ENCODE measurements at regions not wholly inside any gene's neighbourhood (a gene's known extent, or its start where the extent isn't known, plus 50 kb on each side); places are given as distances from the start of the nearest gene placed in this dataset.

DNA sequence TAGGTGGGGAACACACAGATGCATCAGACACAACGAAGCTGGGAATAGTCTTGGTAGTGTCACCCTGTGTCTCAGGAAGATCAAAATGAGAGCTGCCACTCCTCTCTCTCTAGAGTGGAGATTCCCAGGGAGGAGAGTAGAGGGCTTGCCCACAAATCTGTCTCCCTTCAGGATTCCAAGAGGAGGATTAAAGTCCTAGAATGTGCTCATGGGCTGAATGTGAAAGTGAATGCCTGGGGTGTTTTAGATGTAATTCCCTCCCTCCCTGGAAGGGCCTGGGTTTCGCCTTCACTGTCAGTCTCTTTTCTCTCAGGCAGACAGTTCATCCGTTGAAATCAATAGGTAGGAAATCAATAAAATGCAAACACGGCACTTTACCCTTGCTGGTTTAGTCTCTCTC, 282.6 kb upstream of the PPARGC1A start:
- no peak for DNase-seq (ENCODE audit: low read depth in 1 of 2, low spot score in 1 of 2)

DNA sequence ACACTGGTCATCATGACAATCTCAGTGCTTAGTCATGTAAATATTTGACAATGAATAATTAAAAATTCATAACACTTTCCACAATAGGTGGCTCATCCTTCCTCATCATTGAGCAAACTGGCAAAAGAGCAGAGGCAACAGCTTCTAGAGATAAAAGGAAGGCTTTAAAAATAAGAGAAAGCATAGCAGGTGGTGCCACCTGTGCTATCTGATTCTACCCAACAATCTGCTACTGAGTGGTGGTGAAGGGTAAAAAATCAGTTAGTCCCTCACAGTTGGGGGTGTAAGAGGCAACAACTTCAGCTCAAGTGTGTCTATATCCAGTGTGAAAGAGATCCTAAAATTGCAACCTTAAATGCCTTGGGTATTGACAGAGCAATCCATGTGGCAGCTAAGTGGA, 280.1 kb upstream of the PPARGC1A start:
- DNase-seq (ENCODE audit: low read depth in 1 of 2, low spot score in 1 of 2) = no peak

DNA sequence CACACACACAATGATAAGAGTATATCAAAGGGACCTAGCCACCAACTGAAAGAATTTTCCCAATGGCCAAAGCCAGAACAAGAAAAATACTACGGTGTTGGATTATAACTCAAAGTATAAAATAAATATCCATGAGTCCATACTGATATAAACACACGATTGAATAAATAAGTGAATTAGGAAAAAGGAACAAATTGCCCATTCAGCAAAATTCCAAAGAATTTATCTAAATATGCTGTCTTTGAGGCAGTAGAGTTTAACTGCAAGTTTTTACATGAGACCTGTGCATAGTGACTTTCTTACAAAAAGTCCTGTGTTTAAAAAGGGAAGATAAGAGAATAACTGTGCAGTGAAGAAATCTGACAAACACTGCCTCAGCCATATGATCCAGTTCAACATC, 278.8 kb upstream of the PPARGC1A start:
- no peak for DNase-seq (ENCODE audit: low read depth in 1 of 2, low spot score in 1 of 2)

DNA sequence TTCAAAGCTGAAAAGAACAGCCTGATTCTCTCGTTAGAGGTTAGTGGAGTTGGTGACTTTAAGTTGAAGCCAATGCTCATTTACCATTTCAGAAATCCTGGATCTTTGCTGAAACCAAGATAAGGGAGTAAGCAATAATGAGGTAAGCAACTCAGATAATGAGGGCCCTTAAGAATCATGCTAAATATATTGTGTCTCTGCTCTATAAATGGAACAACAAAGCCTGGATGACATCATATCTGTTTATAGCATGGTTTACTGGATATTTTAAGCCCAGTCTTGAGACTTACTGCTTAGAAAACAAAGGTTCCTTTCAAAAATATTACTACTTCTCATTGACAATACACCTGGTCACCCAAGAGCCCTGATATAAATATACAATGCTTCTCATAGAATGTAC, 276.7 kb upstream of the PPARGC1A start:
- no peak for DNase-seq (ENCODE audit: low read depth in 1 of 2, low spot score in 1 of 2)

DNA sequence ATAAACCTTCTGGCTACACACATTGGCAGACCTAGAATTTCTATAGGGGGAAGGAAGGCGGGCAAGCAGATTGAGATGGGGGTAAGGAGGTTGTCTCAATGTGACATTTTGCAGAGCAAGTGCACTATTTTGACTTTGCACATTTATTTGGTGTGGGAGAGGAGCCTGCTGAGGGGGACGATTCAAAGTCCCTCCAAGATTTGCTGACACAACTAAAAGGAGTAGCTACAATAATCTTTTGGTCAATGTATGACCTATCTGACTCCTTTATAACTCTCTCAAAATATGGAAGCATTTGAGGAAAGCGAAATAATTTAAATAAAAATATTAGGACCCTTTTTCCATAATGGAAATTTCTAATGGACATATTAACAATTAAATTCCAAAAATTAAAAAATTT, 274.9 kb upstream of the PPARGC1A start:
- DNase-seq (ENCODE audit: low read depth in 1 of 2, low spot score in 1 of 2) = no peak

DNA sequence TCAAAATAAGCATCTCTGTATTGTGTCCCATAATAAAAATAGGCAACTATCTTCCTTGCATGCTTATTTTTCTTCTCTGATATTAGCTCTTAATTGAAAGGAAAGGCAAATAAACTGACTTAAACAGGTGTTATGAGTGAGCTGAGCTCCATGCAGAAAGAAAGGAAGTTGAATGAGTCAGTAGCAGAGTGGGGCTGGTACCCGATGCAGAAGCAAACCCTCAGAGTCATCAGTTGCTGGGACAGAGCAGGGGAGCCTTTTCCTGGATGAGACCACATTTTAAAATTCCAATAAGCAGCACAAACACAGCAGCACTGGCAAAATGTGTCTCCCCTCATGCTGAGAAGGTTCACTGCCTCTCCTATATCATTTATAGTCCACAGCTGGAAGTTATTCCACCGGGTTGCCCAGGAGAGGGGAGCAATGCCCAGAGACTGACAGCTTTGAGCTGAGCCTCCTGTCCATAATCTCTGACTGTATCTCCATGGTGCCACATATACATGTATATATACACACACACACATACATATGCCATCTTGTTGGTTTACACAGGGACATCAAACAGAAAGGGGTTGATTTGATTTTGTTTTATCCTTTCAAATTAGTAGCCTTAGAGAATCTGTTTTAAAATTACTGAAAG, 274.3 kb upstream of the PPARGC1A start:
- DNase-seq (ENCODE audit: low read depth in 1 of 2, low spot score in 1 of 2) = no peak

DNA sequence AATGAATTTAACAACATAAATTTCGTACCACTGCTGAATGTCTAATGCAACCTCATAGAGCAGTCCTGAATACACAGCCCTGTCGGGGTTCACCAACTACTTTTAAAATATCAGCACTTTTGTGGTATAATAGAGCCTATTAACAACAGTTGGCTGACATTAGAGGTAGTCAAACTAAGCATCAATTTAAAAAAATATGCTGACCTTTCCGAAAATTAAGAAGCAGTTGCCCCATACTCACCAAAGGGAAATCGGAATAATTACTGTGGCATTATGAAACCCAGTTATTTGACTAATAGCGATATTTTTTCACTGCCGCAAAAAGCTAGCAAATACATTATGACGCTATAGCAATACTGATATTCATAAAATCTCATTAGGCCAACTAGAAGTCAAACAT, 273.5 kb upstream of the PPARGC1A start:
- no peak for DNase-seq (ENCODE audit: low read depth in 1 of 2, low spot score in 1 of 2)

DNA sequence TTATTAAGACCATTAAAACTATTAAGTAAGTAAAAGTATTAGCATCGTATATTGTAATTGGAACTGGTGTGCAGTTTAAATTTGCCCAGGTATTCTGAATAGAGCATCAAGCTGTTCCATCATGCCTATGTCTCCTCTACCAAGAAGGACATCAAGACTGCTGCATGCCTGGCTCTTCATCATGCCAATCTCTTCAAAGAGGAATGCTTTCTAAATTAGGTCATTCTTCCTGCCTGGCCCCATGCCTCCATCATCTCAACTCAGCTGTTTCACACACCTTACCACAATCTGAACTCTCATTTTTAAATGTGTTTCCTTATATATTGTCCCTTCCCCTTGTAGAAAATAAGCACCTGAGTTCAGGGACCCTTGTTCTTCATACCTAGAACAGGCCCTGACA, 270.5 kb upstream of the PPARGC1A start:
- no peak for DNase-seq (ENCODE audit: low read depth in 1 of 2, low spot score in 1 of 2)

DNA sequence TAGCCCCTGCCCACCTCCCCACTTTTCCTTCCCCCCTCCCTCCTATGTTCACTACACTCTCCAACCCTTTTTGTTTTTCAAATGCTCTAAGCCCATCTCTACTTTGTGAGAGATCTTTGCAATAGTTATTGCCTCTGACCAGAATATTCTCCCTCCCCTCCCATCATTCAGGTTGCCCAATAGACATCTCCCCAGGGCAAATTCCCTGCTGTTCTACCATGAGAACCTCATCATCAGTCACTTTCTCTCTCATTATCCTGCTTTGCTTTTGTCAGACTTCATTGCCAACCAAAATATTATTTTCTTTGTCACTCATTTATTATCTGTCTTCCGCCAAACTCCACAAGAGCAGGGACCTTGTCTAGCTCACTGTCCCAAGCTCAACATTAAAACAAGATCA, 268.2 kb upstream of the PPARGC1A start:
- DNase-seq (ENCODE audit: low read depth in 1 of 2, low spot score in 1 of 2) = no peak

DNA sequence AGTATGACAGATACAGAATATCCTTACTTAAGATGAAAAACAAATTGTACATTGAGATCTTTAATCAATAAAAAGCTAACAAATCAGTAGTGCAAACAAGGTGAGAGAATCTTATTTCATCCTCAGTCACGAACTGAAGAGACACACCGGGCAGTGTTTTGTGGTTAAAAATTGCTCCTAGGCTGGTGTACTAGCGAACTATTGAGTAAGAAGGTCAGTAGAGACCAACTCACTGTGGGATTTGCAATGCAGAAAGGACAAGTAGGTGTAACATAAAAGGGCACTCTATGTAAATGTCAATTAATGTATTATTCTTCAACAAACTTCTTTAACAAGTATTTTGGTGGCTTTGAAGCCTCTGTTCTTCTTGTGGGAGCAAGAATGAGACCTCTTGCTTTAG, 260.2 kb upstream of the PPARGC1A start:
- no peak for DNase-seq (ENCODE audit: low read depth in 1 of 2, low spot score in 1 of 2)

DNA sequence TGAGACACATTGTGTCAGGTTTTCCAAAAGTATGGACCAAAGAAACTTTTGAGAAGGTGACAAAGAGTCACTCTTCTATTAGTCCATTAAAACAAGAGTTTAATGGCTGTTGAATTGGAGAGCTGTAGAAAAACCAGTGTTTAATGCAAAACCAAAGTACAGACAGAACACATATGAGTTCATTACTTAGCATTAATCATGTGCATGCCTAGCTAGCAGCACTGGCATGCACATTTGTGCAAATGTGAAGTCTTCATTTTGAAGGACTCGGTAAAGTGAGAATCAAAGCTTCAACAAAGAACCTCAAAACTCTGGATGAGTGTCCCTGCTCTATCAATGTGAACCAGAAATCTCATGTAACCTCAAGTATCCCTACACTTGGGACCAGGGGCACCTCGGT, 256.3 kb upstream of the PPARGC1A start:
- no peak for DNase-seq (ENCODE audit: low read depth in 1 of 2, low spot score in 1 of 2)

DNA sequence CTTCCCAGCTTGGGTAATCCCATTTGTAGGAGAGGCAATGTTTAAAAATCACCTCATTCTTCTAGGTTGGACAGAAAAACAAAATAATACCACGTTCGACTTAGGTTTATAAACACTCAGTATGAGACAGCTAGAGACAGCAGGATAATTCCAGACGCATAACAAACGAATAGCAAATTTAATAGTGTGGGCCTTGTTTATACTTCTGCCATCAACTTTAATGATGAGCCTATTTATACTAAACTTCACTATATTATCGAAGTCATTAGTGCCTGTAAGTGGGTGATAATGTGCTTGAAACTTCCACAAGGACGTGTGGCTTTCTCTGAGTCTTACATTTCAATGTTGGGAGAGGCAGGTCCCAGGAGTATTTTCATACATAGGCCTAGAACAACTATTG, 255.7 kb upstream of the PPARGC1A start:
- no peak for DNase-seq (ENCODE audit: low read depth in 1 of 2, low spot score in 1 of 2)

DNA sequence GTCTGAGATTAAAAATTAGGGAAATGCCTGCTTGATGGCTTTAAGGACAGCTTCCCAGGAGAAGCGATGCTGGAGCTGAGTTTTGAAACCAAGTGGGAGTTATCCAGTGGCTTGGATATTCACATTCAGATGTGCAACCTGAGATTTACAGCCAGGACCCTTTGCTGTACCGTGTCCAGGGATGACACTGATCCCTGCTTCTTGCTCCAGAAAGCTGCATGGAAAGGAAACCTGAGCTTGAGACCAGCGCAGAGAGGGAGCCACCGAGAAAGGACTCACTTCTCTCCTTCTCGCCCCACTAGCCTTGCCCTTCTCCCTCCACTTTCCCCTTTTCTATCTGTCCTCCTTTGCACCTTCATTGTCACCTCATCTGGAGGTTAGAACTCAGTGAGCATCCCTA, 254.5 kb upstream of the PPARGC1A start:
- no peak for DNase-seq (ENCODE audit: low read depth in 1 of 2, low spot score in 1 of 2)

DNA sequence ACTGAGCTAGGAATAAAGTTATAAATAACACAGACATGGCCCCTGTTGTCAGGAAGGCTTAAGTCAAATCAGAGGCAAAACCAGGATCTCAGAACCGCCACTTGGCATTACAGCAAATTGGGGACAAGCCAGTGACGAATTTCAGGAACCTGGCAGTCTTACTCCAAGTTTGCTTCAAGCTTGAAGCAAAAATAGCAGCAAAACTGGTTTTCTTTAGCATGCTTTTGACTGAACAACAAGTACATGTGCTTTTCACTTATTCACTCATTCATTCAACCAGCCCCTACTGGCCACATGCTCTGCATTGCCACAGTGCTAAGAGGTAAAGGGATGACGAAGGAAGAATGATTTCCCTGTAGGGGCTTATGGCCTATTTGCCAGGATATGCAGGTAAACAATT, 253.9 kb upstream of the PPARGC1A start:
- DNase-seq (ENCODE audit: low read depth in 1 of 2, low spot score in 1 of 2) = no peak

DNA sequence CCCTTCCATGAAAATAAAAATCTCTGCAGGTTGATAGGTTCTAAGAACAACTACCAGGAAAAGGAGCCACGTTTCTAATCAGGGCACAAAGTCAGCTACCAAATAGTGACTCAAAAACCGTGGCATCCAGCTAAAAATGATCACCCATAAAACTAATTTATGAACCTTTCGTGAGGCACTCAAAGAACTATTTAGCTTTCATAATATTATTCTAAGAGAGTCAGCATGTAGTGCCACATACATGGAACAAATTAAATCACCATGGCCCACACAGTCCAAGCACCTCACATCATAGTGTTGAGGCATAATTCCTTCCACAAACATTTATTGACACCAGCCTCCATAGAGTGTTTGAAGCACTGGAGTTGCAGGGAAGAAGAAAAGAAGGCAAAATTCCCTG, 252.0 kb upstream of the PPARGC1A start:
- no peak for DNase-seq (ENCODE audit: low read depth in 1 of 2, low spot score in 1 of 2)

DNA sequence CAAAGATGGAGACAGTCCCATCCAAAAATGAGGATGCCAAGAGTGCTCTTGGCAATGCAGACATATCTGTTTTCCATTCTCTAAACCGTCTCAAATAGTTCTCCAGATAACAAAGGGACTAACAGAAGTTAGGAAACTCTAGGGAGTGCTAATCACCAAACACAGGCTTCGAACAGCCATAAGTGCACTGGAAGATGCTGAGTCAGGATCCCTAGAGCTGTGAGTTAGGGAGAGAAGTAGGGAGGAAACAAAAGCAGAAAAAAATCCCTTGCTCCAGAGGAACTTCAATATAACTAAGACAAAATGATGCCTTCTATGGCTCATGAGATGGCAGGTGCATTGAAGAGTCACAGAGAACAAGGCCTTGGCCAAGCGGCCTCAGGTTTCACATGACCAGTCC, 251.0 kb upstream of the PPARGC1A start:
- no peak for DNase-seq (ENCODE audit: low read depth in 1 of 2, low spot score in 1 of 2)

DNA sequence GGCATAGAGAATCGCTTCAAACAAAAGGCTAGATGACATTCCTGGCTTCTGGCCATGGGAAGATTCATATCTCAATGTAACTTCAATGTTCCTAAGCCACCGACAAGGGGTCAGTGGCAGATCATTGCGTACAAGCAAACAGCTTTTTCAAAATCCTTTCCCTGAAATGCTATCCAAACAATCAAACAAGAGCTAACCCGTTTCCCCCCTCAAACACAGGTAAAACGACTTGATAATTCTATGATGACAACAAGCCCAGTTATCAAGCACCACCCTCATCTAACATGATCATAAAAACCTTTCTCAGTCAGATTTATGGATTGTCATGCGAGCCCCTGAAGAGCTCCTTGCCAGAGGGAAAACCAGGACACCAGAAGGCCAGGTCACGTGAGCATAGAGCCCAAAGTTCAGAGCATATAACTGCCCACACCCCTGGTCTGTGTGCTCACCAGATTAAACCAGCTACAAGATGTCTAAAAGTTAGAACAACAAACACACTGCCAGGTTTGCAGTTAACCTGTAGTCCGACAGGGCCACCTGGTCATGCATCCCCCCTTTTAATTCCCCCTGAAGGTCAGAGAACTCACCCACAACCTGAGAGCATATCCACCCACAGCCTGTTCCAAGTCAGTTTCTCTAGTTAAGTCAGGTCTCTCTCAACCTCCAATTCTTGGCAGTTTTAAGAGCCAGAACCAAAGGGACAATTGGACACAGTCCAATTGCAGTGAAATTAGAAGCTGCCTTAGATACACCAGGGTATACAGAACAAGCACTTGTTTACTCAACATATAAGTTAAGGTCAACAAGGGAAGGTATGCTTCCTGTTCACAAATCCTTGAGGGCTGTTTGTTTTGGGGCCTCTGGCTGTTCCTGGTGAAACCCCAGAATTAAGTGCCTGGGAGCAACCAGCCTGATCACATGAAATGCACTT, 248.1 kb upstream of the PPARGC1A start:
- DNase-seq (ENCODE audit: low read depth in 1 of 2, low spot score in 1 of 2) = no peak

DNA sequence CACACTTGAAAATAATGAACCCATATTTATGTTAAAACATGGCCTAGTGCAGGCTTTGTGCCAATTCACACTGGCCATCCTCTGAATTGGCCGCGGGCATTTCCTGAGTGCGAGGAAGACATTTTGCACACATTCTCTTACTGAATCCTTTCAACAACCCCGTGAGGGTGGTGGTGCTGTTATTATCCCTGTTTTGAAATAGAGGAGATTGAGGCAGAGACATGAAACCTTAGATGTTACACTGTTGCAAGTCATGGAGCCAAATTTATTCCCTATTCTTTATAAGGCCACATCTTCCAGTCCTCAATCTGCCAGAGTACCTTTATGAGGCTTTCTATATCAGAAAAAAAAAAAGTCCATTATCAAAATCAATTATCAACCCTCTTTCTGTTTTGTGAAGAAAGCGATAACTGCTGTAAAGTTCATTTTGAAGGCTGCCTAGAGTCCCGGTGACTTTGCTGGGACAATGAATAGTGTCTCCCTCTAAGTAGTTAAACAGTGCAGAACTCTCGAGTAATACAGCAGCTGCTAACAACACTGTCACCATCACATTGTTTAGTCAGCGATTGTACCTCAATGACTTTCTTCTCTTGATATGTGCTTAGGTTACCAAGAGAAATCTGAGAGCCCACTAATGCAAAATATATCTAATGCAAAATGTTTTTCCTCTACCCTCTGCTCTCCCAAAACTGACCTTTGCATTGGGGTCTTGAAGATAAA, 242.3 kb upstream of the PPARGC1A start:
- no peak for DNase-seq (ENCODE audit: low read depth in 1 of 2, low spot score in 1 of 2)

DNA sequence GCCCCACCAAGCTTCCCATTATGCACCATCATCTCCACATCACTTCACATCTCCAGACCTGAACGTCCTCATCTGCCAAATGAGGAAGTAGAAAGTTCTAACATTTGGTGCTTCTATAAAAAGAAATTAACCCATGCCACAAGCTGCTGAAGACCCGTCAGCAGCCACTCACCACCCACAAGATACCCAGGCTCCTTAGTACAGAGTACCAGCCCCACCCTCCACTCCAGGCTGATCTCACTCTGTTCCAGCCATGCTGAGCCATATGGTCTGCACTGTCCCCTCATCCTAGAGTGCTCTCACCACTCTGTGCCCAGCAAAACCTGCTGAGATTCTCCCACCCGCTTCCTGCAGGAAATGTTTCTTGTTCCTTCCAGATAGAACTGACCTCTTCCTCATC, 240.8 kb upstream of the PPARGC1A start:
- no peak for DNase-seq (ENCODE audit: low read depth in 1 of 2, low spot score in 1 of 2)

DNA sequence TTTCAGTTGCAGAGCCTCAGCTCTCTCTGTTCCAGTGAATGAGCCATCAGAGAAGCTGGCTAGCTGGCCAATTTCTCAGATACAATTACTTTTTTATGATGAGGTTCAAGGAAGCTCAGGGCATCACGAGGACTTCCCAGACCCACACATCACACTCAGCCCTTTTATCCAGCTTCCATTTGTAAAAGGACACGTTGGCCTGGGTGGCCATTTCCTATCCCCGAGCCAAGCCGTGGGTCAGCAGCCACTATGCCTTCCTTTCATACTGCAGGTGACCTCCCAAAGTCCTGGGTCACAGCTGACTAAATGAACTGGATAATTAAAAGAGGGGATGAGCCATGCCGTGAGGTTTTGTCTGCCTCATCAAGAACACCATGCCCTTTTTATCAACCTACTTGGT, 236.9 kb upstream of the PPARGC1A start:
- DNase-seq (ENCODE audit: low read depth in 1 of 2, low spot score in 1 of 2) = no peak

DNA sequence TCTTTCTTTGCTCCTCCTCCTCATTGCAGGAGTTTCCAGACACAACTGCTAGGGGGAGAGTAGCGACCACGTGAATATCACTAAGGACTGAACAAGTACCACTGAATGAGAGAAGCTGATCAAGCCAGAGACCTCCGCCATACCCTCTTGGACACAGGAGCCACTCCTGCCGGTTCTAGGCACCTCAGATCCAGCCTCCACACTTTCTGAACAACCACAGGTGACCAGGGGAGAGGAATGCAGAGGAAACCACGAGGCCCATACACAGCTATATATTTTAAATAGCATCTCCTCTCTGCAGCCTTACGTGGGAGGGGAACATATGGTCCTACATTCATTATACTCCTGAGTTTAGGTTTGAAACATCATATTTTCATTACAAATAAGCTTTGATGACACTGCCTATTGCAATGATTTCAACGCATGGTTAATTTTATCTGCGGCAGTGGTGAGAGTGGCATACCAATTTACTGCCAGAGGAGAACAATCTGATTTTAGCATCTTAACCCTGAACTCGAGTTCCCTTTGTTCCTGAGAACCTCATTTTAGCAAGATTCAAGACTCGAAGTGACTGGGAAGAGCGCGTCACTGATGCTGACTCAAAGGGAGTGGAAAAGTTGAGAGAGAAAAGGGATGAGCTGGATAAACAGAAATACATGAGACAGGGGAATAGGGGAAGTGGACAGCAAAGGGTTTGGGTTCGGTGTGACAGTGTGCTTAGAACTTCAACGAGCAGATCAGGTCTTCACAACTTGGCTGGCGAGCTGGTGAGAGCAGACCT, 231.7 kb upstream of the PPARGC1A start:
- DNase-seq (ENCODE audit: low read depth in 1 of 2, low spot score in 1 of 2) = no peak
